Sigmoid colon (tissue), 3 donors: ENCODE measurements at regions not wholly inside any gene's neighbourhood (a gene's known extent, or its start where the extent isn't known, plus 50 kb on each side); places are given as distances from the start of the nearest gene placed in this dataset.

ENCODE experiments used
- POLR2A ChIP-seq, 2 donors: fragments of 450-650 bp; IDR thresholded peaks; one replicate each; pipeline ENCODE4 v1.6.1; 2016; ENCODE audit warnings: antibody characterized with exemption in 2 of 2, mild to moderate bottlenecking in 2 of 2, moderate library complexity in 2 of 2
- TF ChIP-seq, protein P1 (sequence below), 4 experiments: fragments of 450-650 bp in 3 of 4; fragments of 200-600 bp in 1 of 4; IDR thresholded peaks; one replicate each; pipeline ENCODE4 v1.5.1; 2016 to 2019; ENCODE audit warnings: antibody characterized with exemption in 4 of 4, mild to moderate bottlenecking in 3 of 4, moderate library complexity in 2 of 4

DNA sequence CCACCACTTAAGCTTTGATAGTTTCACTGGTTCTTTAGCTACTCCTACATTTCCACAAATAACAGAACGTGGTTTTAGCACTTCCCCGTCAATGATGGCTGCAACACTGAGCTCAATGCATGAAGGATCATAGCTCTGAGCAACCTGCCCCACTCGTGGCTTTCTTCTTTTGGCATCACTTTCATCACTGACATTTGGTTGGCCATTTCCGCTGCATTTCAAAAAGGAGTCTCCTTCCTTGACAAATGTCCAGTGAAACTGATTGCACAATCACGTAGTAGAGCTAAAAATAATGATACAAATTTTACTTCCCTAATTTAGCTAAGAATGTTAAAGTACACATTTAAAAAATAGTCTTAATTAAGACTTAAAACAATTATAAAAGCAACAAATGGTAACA is 205.2 kb upstream of the HDAC4 start:
- TF ChIP-seq, protein P1, sequence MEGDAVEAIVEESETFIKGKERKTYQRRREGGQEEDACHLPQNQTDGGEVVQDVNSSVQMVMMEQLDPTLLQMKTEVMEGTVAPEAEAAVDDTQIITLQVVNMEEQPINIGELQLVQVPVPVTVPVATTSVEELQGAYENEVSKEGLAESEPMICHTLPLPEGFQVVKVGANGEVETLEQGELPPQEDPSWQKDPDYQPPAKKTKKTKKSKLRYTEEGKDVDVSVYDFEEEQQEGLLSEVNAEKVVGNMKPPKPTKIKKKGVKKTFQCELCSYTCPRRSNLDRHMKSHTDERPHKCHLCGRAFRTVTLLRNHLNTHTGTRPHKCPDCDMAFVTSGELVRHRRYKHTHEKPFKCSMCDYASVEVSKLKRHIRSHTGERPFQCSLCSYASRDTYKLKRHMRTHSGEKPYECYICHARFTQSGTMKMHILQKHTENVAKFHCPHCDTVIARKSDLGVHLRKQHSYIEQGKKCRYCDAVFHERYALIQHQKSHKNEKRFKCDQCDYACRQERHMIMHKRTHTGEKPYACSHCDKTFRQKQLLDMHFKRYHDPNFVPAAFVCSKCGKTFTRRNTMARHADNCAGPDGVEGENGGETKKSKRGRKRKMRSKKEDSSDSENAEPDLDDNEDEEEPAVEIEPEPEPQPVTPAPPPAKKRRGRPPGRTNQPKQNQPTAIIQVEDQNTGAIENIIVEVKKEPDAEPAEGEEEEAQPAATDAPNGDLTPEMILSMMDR (IDR thresholded peaks at IDR 0.05) = no peak
- TF ChIP-seq POLR2A (IDR thresholded peaks at IDR 0.05) = no peak
